ENCODE measurements at regions not wholly inside any gene's neighbourhood (a gene's known extent, or its start where the extent isn't known, plus 50 kb on each side); places are given as distances from the start of the nearest gene placed in this dataset.

DNA sequence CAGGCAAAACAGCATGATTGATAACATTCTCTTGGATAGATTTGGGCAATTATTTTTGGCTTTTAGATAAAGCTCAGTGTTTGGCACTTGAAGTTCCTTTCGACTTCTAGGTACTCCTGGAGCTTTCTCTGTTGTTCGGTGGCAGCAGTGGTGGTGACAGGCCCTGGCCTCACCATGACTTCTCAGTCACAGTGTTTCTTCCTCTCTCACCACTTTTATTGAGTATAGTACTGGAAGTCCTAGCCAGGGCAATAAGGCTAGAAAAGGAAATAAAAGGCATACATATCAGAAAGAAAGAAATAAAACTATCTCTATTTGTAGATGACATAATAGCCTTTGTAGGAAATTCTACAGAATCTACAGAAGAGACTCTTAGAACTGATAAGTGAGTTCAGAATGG, 101.2 kb upstream of the SIRPG start:
- TF ChIP-seq, protein P1, sequence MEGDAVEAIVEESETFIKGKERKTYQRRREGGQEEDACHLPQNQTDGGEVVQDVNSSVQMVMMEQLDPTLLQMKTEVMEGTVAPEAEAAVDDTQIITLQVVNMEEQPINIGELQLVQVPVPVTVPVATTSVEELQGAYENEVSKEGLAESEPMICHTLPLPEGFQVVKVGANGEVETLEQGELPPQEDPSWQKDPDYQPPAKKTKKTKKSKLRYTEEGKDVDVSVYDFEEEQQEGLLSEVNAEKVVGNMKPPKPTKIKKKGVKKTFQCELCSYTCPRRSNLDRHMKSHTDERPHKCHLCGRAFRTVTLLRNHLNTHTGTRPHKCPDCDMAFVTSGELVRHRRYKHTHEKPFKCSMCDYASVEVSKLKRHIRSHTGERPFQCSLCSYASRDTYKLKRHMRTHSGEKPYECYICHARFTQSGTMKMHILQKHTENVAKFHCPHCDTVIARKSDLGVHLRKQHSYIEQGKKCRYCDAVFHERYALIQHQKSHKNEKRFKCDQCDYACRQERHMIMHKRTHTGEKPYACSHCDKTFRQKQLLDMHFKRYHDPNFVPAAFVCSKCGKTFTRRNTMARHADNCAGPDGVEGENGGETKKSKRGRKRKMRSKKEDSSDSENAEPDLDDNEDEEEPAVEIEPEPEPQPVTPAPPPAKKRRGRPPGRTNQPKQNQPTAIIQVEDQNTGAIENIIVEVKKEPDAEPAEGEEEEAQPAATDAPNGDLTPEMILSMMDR (IDR thresholded peaks at IDR 0.05): no peak
- no peak for TF ChIP-seq ZFX (IDR thresholded peaks at IDR 0.05; ENCODE audit: borderline replicate concordance)
